IPS-15b (cell line): ENCODE measurements at regions not wholly inside any gene's neighbourhood (a gene's known extent, or its start where the extent isn't known, plus 50 kb on each side); places are given as distances from the start of the nearest gene placed in this dataset.

ENCODE experiments used
- H3K27me3 ChIP-seq: one replicate; pipeline ENCODE4 v1.6.1; 2013; ENCODE audit warnings: low read length; ENCODE audit not compliant: control insufficient read depth, insufficient read depth
- H3K36me3 ChIP-seq: one replicate; pipeline ENCODE4 v1.6.1; 2013; ENCODE audit warnings: low read length; ENCODE audit not compliant: control insufficient read depth, insufficient read depth
- H3K4me1 ChIP-seq: one replicate; pipeline ENCODE4 v1.6.1; 2013; ENCODE audit warnings: mild to moderate bottlenecking, low read length; ENCODE audit not compliant: control insufficient read depth, insufficient read depth
- H3K4me3 ChIP-seq: one replicate; pipeline ENCODE4 v1.5.1; 2013; ENCODE audit warnings: low read depth, low read length
- H3K9ac ChIP-seq: one replicate; pipeline ENCODE4 v1.6.1; 2013; ENCODE audit warnings: low read depth, mild to moderate bottlenecking, low read length
- H3K9me3 ChIP-seq: one replicate; pipeline ENCODE4 v1.6.1; 2013; ENCODE audit warnings: mild to moderate bottlenecking, low read length; ENCODE audit not compliant: control insufficient read depth, insufficient read depth

GRCh38 chr18:46298511-46298910, 194.3 kb downstream of the HAUS1 start:
- Histone ChIP-seq H3K4me1 (peaks cover 3% of the 10 kb centered on the region), H3K9me3 (no peaks in the 10 kb centered on the region), H3K9ac (no peak overlapping the region), H3K4me3 (no peak overlapping the region), H3K36me3 (no peaks in the 10 kb centered on the region), H3K27me3 (no peaks in the 10 kb centered on the region)

GRCh38 chr18:46299465-46300008, 195.4 kb downstream of the HAUS1 start:
- Histone ChIP-seq H3K4me1 (no peaks in the 10 kb centered on the region), H3K27me3 (no peaks in the 10 kb centered on the region), H3K4me3 (no peak overlapping the region), H3K9me3 (no peaks in the 10 kb centered on the region), H3K36me3 (no peaks in the 10 kb centered on the region), H3K9ac (no peak overlapping the region)

- Histone ChIP-seq H3K27me3 (no peaks in the 10 kb centered on the region), H3K9ac (no peak overlapping the region), H3K4me1 (no peaks in the 10 kb centered on the region), H3K9me3 (no peaks in the 10 kb centered on the region), H3K4me3 (no peak overlapping the region), H3K36me3 (no peaks in the 10 kb centered on the region)
Measured at GRCh38 chr18:46301081-46301480, 196.9 kb downstream of the HAUS1 start.

GRCh38 chr18:46301571-46301970, 197.4 kb downstream of the HAUS1 start:
- Histone ChIP-seq H3K4me3 (no peak overlapping the region), H3K9me3 (no peaks in the 10 kb centered on the region), H3K27me3 (no peaks in the 10 kb centered on the region), H3K36me3 (no peaks in the 10 kb centered on the region), H3K4me1 (no peaks in the 10 kb centered on the region), H3K9ac (no peak overlapping the region)

GRCh38 chr18:46302528-46303485, 198.6 kb downstream of the HAUS1 start:
- H3K27me3 ChIP-seq, result no peaks in the 10 kb centered on the region
- H3K9me3 ChIP-seq, result no peaks in the 10 kb centered on the region
- no peak overlapping the region for H3K4me3 ChIP-seq
- no peaks in the 10 kb centered on the region for H3K36me3 ChIP-seq
- H3K4me1 ChIP-seq, result no peaks in the 10 kb centered on the region
- H3K9ac ChIP-seq, result no peak overlapping the region

- H3K9ac ChIP-seq, result no peak overlapping the region
- peaks cover 2% of the 10 kb centered on the region for H3K4me1 ChIP-seq
- no peaks in the 10 kb centered on the region for H3K9me3 ChIP-seq
- no peaks in the 10 kb centered on the region for H3K27me3 ChIP-seq
- H3K4me3 ChIP-seq, result no peak overlapping the region
- no peaks in the 10 kb centered on the region for H3K36me3 ChIP-seq
Measured at GRCh38 chr18:46310258-46310657, 206.1 kb downstream of the HAUS1 start.

GRCh38 chr18:46310675-46311345, 206.6 kb downstream of the HAUS1 start:
- Histone ChIP-seq H3K4me3 (no peak overlapping the region), H3K9ac (no peak overlapping the region), H3K9me3 (no peaks in the 10 kb centered on the region), H3K27me3 (no peaks in the 10 kb centered on the region), H3K4me1 (peaks cover 2% of the 10 kb centered on the region), H3K36me3 (no peaks in the 10 kb centered on the region)

- Histone ChIP-seq H3K27me3 (no peaks in the 10 kb centered on the region), H3K4me3 (no peak overlapping the region), H3K4me1 (peaks cover 2% of the 10 kb centered on the region), H3K9ac (no peak overlapping the region), H3K9me3 (no peaks in the 10 kb centered on the region), H3K36me3 (no peaks in the 10 kb centered on the region)
Measured at GRCh38 chr18:46311491-46311890, 207.3 kb downstream of the HAUS1 start.

- H3K36me3 ChIP-seq, result no peaks in the 10 kb centered on the region
- H3K4me1 ChIP-seq, result peaks cover 2% of the 10 kb centered on the region
- H3K9ac ChIP-seq, result no peak overlapping the region
- no peak overlapping the region for H3K4me3 ChIP-seq
- H3K9me3 ChIP-seq, result no peaks in the 10 kb centered on the region
- H3K27me3 ChIP-seq, result no peaks in the 10 kb centered on the region
Measured at GRCh38 chr18:46312221-46312620, 208.0 kb downstream of the HAUS1 start.

- Histone ChIP-seq H3K9me3 (no peaks in the 10 kb centered on the region), H3K9ac (no peak overlapping the region), H3K27me3 (no peaks in the 10 kb centered on the region), H3K4me1 (peaks cover 2% of the 10 kb centered on the region), H3K36me3 (no peaks in the 10 kb centered on the region), H3K4me3 (no peak overlapping the region)
Measured at GRCh38 chr18:46313521-46313920, 209.3 kb downstream of the HAUS1 start.

GRCh38 chr18:46314011-46314410, 209.8 kb downstream of the HAUS1 start:
- H3K4me1 ChIP-seq, result peaks cover 2% of the 10 kb centered on the region
- no peak overlapping the region for H3K9ac ChIP-seq
- H3K36me3 ChIP-seq, result no peaks in the 10 kb centered on the region
- H3K4me3 ChIP-seq, result no peak overlapping the region
- no peaks in the 10 kb centered on the region for H3K27me3 ChIP-seq
- no peaks in the 10 kb centered on the region for H3K9me3 ChIP-seq

- Histone ChIP-seq H3K4me1 (peaks cover 2% of the 10 kb centered on the region), H3K9ac (no peak overlapping the region), H3K36me3 (no peaks in the 10 kb centered on the region), H3K4me3 (no peak overlapping the region), H3K9me3 (no peaks in the 10 kb centered on the region), H3K27me3 (no peaks in the 10 kb centered on the region)
Measured at GRCh38 chr18:46315161-46315560, 211.0 kb downstream of the HAUS1 start.
